Stimulated activated CD4-positive, alpha-beta T cell treated with anti-CD3 and anti-CD28 coated beads, Interleukin-12 subunit alpha, Interleukin-12 subunit beta, amount 100 ng/mL, for 24 hours (primary cell): ENCODE measurements at regions not wholly inside any gene's neighbourhood (a gene's known extent, or its start where the extent isn't known, plus 50 kb on each side); places are given as distances from the start of the nearest gene placed in this dataset.

ENCODE experiments used
- DNase-seq, 2 experiments: peaks; one replicate each; pipeline ENCODE4 v3.0.0-alpha.2; 2020; ENCODE audit warnings: low read depth in 2 of 2

- DNase-seq = no peak
These were observed 82.4 kb upstream of the C21orf91 start for GRCh38 chr21:17901458-17902079.

GRCh38 chr21:17900990-17901385 is 81.8 kb upstream of the C21orf91 start:
- DNase-seq = no peak

- DNase-seq = no peak
These were observed 81.3 kb upstream of the C21orf91 start for GRCh38 chr21:17900281-17900989.

- DNase-seq = no peak
These were observed 70.0 kb upstream of the C21orf91 start for GRCh38 chr21:17889171-17889570.

GRCh38 chr21:17869115-17869514 is 50.0 kb upstream of the C21orf91 start:
- DNase-seq = no peak
